Cardiac muscle cell (in vitro differentiated cells and primary cell): ENCODE measurements at regions not wholly inside any gene's neighbourhood (a gene's known extent, or its start where the extent isn't known, plus 50 kb on each side); places are given as distances from the start of the nearest gene placed in this dataset.

Experiments used
- DNase-seq, 2 donors: peaks; one replicate each; pipeline versions ENCODE4 v3.0.0 to v3.0.0-alpha.2; 2010 to 2017; ENCODE audit warnings: low read depth in 1 of 2, low spot score in 1 of 2
- H3K27ac ChIP-seq: fragments of 200-600 bp; sonication (generic); 2 replicates; pipeline ENCODE4 v1.5.1; 2016
- H3K27me3 ChIP-seq: fragments of 200-600 bp; sonication (generic); 2 replicates; pipeline ENCODE4 v1.6.0; 2016; ENCODE audit warnings: control low read depth
- H3K36me3 ChIP-seq: fragments of 200-600 bp; sonication (generic); 2 replicates; pipeline ENCODE4 v1.5.1; 2016; ENCODE audit warnings: control low read depth
- H3K4me1 ChIP-seq: fragments of 200-600 bp; sonication (generic); 2 replicates; pipeline ENCODE4 v1.8.1; 2017; ENCODE audit warnings: low read depth, mild to moderate bottlenecking, mixed run types
- H3K4me3 ChIP-seq: fragments of 200-600 bp; sonication (generic); 2 replicates; pipeline ENCODE4 v1.5.1; 2016; ENCODE audit warnings: mild to moderate bottlenecking
- H3K9me3 ChIP-seq: fragments of 200-600 bp; sonication (generic); 2 replicates; pipeline ENCODE4 v1.5.1; 2017; ENCODE audit warnings: low read depth, mild to moderate bottlenecking, control low read depth
- CTCF ChIP-seq: IDR thresholded peaks from 2 replicates; pipeline ENCODE4 v1.5.1; 2012; ENCODE audit warnings: low read depth, mild to moderate bottlenecking, low read length

GRCh38 chr15:67907184-67907723 is 67.4 kb upstream of the RNU6-1 start:
- DNase-seq, result no peak
- H3K4me3 ChIP-seq, result no peak overlapping the region
- H3K4me1 ChIP-seq, result no peaks in the 10 kb centered on the region
- H3K36me3 ChIP-seq, result no peaks in the 10 kb centered on the region
- no peaks in the 10 kb centered on the region for H3K27me3 ChIP-seq
- no peaks in the 10 kb centered on the region for H3K9me3 ChIP-seq
- TF ChIP-seq CTCF, result no peak
- H3K27ac ChIP-seq, result no peak overlapping the region

- Histone ChIP-seq H3K9me3 (no peaks in the 10 kb centered on the region), H3K27ac (no peak overlapping the region), H3K4me1 (no peaks in the 10 kb centered on the region), H3K36me3 (no peaks in the 10 kb centered on the region), H3K4me3 (no peak overlapping the region), H3K27me3 (no peaks in the 10 kb centered on the region)
- no peak for TF ChIP-seq CTCF
- no peak for DNase-seq
These were observed 68.9 kb upstream of the RNU6-1 start for GRCh38 chr15:67908756-67909155.

GRCh38 chr15:67911727-67912126 is 71.9 kb upstream of the RNU6-1 start:
- H3K4me3 ChIP-seq, result no peak overlapping the region
- no peaks in the 10 kb centered on the region for H3K27me3 ChIP-seq
- H3K36me3 ChIP-seq, result no peaks in the 10 kb centered on the region
- peaks cover 23% of the 10 kb centered on the region for H3K4me1 ChIP-seq
- no peak overlapping the region for H3K27ac ChIP-seq
- TF ChIP-seq CTCF, result no peak
- no peaks in the 10 kb centered on the region for H3K9me3 ChIP-seq
- DNase-seq, result no peak

GRCh38 chr15:67914028-67914427 is 74.2 kb upstream of the RNU6-1 start:
- H3K36me3 ChIP-seq, result no peaks in the 10 kb centered on the region
- H3K4me1 ChIP-seq, result peaks cover 32% of the 10 kb centered on the region
- no peaks in the 10 kb centered on the region for H3K9me3 ChIP-seq
- DNase-seq, result no peak
- H3K4me3 ChIP-seq, result no peak overlapping the region
- no peak for TF ChIP-seq CTCF
- H3K27me3 ChIP-seq, result no peaks in the 10 kb centered on the region
- peak overlapping the region; percentile 89 for H3K27ac ChIP-seq

GRCh38 chr15:67914537-67915460 is 75.0 kb upstream of the RNU6-1 start:
- H3K4me3 ChIP-seq, result no peak overlapping the region
- peaks cover 32% of the 10 kb centered on the region for H3K4me1 ChIP-seq
- H3K27ac ChIP-seq, result peak overlapping the region; percentile 89
- peak; percentile 79 to 80 for DNase-seq
- no peaks in the 10 kb centered on the region for H3K9me3 ChIP-seq
- H3K36me3 ChIP-seq, result no peaks in the 10 kb centered on the region
- H3K27me3 ChIP-seq, result no peaks in the 10 kb centered on the region
- no peak for TF ChIP-seq CTCF
